ENCODE measurements at regions not wholly inside any gene's neighbourhood (a gene's known extent, or its start where the extent isn't known, plus 50 kb on each side); places are given as distances from the start of the nearest gene placed in this dataset.
"Not testable (repeated sequence)": the region's sequence is repeated elsewhere in the genome, so short reads cannot be mapped to it uniquely, and the experiment has no call there.

DNA sequence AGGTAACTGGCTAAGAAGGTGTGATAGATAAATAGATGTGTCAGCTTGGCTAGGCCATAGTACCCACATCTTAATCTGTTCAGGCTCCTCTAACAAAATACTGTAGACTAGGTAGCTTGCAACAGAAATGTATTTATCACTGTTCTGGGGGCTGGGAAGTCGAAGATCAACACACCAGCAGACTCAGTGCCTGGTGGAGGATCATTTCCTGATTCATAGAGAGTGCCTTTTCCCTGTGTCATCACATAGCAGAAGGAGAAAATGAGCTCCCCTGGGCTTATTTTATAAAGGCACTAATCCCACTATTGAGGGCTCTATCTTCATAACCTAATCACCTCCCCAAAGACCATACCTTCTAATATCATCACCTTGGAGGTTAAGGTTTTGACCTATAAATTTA lies 532.7 kb upstream of the OLFM3 start:
- intact Hi-C loops (cut with micrococcal nuclease), result no loop called here

DNA sequence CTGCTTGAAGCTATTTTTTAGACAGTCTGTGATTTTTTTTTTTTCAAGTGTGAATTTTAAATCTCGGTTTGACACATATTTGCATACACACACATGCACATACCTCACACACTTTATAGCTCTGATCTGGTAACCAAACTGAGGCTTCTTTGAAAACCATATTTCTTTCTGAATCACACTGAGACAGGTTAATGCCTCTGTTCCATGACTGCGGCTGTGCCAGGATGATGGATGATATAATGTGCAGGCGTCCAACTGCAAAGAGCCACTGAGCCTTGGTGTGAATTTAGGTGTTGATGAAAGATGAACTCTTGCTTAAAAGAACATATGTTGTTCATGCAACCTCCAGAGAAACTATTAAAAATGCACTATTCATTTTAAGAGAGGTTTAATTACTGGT lies 504.0 kb upstream of the OLFM3 start:
- intact Hi-C loops (cut with micrococcal nuclease), result no loop called here

DNA sequence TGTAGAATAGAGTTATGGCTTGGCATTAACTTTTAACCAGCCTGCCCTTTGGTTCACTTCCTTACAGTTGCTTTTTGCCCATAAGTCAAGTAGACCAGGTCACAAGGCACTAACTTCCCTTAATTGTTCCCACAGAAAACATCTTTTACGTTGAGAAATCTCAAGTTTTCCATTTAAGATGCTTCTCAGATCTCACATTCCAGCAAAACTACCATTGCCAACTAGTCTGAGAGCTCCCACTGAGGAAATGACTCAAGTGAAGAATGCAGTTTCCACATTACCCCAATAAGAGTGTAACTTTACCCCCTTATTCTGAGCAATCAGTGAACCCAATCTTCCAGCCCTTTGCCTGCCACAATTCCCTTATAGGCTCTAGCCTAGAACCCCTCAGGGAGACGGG lies 502.2 kb upstream of the OLFM3 start:
- intact Hi-C loops (cut with micrococcal nuclease), result no loop called here

DNA sequence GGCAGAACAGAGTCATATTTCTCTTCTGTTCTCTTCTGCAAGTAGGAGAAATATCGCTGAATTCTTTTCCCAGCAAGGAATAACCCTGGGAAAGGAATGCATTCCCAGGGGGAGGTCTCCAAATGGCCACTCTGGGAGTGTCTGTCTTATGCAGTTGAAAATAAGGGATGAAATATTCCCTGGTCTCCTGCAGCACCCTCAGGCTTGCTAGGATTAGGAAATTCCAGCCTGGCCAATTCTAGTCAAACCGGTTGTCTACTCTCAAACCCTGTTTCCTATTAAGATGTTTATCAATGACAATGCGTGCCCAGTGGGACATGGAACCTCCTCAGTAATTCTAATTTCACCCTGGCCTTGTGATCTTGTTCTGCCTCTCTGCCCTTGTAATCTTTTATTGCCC lies 501.1 kb upstream of the OLFM3 start:
- intact Hi-C loops (cut with micrococcal nuclease), result not testable (repeated sequence)

DNA sequence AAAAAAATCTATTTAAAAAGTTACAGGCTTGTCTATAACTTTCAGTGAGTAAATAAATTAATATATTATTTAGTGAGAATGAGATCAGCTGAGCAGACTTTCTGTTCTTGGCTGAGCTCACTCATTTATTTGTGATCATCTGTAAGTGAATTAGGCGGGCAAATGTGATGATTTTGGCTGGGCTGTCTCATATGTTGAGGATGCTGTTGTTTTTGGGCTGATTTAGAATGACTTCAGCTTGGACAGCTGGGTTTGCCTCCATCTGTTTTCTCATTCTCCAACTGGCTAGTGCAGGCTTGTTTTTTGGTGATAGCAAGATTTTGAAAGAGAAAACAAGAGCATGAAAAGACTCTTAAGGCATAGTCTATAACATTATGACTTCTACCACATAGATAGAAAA lies 475.8 kb upstream of the OLFM3 start:
- intact Hi-C loops (cut with micrococcal nuclease), result no loop called here

DNA sequence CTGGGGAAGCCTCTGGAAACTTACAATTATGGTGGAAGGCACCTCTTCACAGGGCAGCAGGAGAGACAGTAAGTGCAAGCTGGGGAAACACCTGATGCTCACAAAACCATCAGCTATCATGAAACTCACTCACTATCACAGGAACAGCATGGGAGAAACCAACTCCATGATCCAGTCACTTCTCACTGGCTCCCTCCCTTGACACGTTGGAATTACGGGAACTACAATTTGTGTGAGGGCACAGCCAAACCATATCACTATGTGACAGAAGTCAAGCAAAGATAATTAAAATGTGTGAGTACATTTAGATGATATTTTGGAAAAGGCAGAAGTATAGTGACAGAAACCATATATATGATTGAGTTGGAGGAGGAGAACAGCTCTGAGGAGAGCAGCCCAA lies 474.0 kb upstream of the OLFM3 start:
- intact Hi-C loops (cut with micrococcal nuclease), result no loop called here

DNA sequence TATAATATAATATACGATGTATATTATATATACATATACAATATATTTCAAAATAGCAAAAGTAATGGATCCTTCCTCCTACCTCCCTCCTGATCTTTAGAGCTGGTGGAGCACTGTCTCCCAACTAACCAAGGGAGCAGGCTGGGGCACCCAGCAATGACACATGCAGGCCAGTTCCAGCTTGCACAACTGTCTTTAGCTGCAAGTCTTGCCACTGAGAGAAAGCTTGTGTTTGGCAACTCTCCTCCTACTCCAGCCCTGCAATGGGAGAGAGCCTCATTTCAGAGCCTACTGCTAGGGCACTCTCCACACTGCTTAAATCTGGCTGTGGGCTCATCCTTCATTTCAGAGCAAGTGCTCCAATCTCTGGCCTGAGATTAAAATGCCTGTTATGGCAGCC lies 469.8 kb upstream of the OLFM3 start:
- intact Hi-C loops (cut with micrococcal nuclease), result no loop called here

DNA sequence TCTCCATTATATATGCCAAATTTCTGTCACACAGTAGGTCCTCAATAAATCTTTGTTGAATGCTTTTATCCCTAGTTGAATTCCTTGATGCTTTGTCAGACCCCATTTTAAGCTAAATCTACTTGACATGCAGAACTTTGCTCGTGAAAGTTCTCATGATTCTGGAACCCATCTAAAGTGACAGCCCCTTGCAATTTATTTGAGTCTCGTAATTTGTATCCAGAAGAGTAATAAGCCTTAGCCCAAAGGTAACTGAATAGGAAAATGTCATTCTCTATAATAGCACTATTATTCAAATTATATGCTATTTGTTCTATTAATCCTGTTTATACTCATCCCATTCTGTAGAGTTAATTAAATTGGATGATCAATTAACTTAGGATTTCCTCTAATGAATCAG lies 466.6 kb upstream of the OLFM3 start:
- intact Hi-C loops (cut with micrococcal nuclease), result no loop called here

DNA sequence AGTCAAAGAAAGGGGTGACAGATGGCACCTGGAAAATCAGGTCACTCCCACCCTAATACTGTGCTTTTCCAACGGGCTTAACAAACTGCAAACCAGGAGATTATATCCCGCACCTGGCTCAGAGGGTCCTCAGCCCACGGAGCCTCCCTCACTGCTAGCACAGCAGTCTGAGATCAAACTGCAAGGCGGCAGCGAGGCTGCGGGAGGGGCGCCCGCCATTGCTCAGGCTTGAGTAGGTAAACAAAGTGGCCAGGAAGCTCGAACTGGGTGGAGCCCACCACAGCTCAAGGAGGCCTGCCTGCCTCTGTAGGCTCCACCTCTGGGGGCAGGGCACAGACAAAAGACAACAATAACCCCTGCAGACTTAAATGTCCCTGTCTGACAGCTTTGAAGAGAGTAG lies 445.6 kb upstream of the OLFM3 start:
- intact Hi-C loops (cut with micrococcal nuclease), result not testable (repeated sequence)

DNA sequence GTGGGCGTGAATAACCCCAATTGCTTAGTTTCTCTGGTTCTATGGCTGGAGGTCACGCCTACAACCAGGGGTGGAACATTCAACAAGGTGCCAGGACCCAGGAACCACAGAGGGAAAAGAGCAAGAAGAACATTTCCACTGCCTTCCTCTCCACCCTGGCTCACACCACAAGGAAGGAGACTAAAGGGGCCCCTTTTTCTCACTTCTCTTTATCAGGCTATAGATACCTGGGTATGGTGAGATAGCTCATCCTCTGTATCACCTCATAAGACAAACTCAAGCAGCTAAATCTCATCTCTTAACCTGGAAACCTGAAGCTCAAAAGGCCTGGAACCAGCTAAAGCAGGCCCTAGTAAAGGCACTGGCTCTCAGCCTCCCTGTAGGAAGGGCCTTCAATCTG lies 438.8 kb upstream of the OLFM3 start:
- intact Hi-C loops (cut with micrococcal nuclease), result no loop called here

DNA sequence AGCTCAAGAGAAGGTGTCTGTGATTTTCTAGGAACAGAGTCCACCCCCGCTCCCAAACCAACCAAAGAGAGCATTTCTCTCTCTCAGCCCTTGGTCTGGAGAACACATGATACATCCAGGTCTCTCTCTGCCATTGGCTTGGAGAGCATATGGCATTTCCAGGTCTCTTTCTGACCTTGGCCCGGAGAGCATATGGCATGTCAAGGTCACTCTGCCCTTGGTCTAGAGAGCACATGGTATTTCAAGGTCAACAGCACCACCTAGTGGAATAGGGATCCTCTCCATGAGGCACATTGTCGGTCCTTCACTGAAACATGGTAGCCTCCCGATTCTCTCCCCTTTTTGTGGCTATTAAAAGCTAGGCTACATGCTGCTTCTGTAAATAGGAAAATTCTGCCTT lies 437.7 kb upstream of the OLFM3 start:
- intact Hi-C loops (cut with micrococcal nuclease), result loop anchor here (1.0 kb wide), 2 partner anchors 914 to 928 kb away; no protein-coding TSS in a partner anchor

DNA sequence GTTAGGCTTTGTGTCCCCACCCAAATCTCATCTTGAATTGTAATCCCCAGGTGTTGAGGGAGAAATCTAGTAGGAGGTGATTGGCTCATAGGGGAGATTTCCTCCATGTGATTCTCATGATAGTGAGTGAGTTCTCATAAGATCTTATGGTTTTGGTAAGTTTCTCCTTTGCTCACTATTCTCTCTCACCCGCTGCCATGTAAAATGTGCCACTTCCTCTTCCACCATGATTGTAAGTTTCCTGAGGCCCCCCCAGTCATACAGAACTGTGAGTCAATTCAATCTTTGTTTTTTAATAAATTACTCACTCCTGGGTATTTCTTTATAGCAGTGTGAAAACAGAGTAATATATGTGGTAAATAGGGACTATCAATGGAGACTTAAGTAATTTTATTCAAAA lies 434.5 kb upstream of the OLFM3 start:
- intact Hi-C loops (cut with micrococcal nuclease), result no loop called here

DNA sequence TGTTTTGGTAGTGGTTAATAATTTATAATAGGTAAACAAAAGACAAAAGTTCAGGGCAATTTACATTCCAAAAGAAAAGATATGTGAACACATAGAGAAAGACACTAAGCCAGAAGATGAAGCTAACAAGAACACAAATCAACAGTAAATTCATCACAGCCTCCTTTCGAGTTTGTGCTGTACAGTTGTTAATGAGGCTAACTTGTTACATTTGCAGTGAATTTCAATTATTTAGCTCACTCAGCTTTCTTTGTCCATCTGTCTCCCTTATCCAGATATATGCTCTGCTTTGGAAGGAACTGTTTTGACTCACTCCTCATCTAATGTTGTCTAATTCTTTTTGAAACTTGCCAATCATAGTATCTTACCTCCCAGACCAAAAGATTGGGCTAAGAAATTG lies 423.3 kb upstream of the OLFM3 start:
- intact Hi-C loops (cut with micrococcal nuclease), result no loop called here

Measured in T-helper 1 cell treated with Interleukin-12 subunit alpha and Interleukin-12 subunit beta and Interleukin-4 antibody, amounts not matched to agents 30 ng/mL and 1 ng/mL, for 36 hours (primary cell).